Gastrocnemius medialis (tissue), 4 donors: ENCODE measurements at regions not wholly inside any gene's neighbourhood (a gene's known extent, or its start where the extent isn't known, plus 50 kb on each side); places are given as distances from the start of the nearest gene placed in this dataset.

Experiments used
- ATAC-seq, 2 donors: fragments of 150-250 bp; one replicate each; pipeline ENCODE4 v1.9.1; 2016
- DNase-seq, 2 donors: peaks; one replicate each; pipeline ENCODE4 v3.0.0-alpha.2; 2019
- H3K27ac ChIP-seq, 4 donors: fragments of 200-600 bp; sonication (generic); 1 replicate in 1 of 4; 2 replicates in 3 of 4; pipeline ENCODE4 v1.5.1; 2016 to 2018; ENCODE audit warnings: mild to moderate bottlenecking in 2 of 4, moderate library complexity in 1 of 4
- H3K27me3 ChIP-seq, 3 donors: fragments of 200-600 bp; sonication (generic) in 2 of 3; 1 replicate in 1 of 3; 2 replicates in 2 of 3; pipeline versions ENCODE4 v1.5.1 to v1.6.0; 2016 to 2019; ENCODE audit warnings: mild to moderate bottlenecking in 1 of 3, moderate library complexity in 1 of 3
- H3K36me3 ChIP-seq, 2 donors: fragments of 200-600 bp; sonication (generic) in 1 of 2; one replicate each; pipeline ENCODE4 v1.5.1; 2017 to 2018
- H3K4me1 ChIP-seq, 2 donors: fragments of 200-600 bp; sonication (generic) in 1 of 2; one replicate each; pipeline ENCODE4 v1.5.1; 2016 to 2017; ENCODE audit warnings: mild to moderate bottlenecking in 2 of 2
- H3K4me3 ChIP-seq, 4 donors: fragments of 200-600 bp; sonication (generic) in 3 of 4; 1 replicate in 1 of 4; 2 replicates in 3 of 4; pipeline ENCODE4 v1.5.1; 2016 to 2019; ENCODE audit warnings: mild to moderate bottlenecking in 2 of 4
- H3K9me3 ChIP-seq, 3 donors: fragments of 200-600 bp; sonication (generic) in 2 of 3; 1 replicate in 1 of 3; 2 replicates in 2 of 3; pipeline ENCODE4 v1.5.1; 2016 to 2019
- CTCF ChIP-seq, 5 experiments: fragments of 450-650 bp in 3 of 5; fragments of 200-600 bp in 2 of 5; sonication (generic) in 2 of 5; IDR thresholded peaks in 4 of 5; conservative IDR thresholded peaks in 1 of 5; 1 replicate in 4 of 5; 2 replicates in 1 of 5; pipeline ENCODE4 v1.5.1; 2016 to 2019; ENCODE audit warnings: antibody characterized with exemption in 5 of 5, mild to moderate bottlenecking in 3 of 5, moderate library complexity in 3 of 5
- POLR2A ChIP-seq, 2 donors: fragments of 450-650 bp; IDR thresholded peaks; one replicate each; pipeline ENCODE4 v1.6.1; 2017; ENCODE audit warnings: antibody characterized with exemption in 2 of 2, mild to moderate bottlenecking in 2 of 2, moderate library complexity in 2 of 2
- in situ Hi-C, 4 donors: fragments of 200-750 bp; cut with MboI; loops; one replicate each; pipeline versions ENCODE4 v1.15.0 to v1.8.0; 2017; ENCODE audit warnings: low sequenced_read_pairs in 4 of 4
- intact Hi-C: fragments of 100-400 bp; cut with DNase I; formaldehyde crosslinking; loops from one replicate; pipeline ENCODE4 v1.15.1; 2023; ENCODE audit warnings: low total_unique reads

GRCh38 chrX:7330971-7331746 lies 183.2 kb upstream of the PUDP start:
- TF ChIP-seq CTCF (IDR thresholded peaks at IDR 0.05 in 4 of 5, conservative IDR thresholded peaks at IDR 0.05 in 1 of 5): no peak
- TF ChIP-seq POLR2A (IDR thresholded peaks at IDR 0.05): no peak
- Histone ChIP-seq H3K27ac (peak overlapping the region in 3 of 4 donors; percentile 14 to 41 (median 35)), H3K36me3 (peaks cover 0 to 2% of the 10 kb centered on the region in 2 donors), H3K9me3 (no peaks in the 10 kb centered on the region), H3K4me3 (no peak overlapping the region), H3K27me3 (no peaks in the 10 kb centered on the region), H3K4me1 (no peaks in the 10 kb centered on the region)
- DNase-seq (peak; percentile 9 to 28), ATAC-seq (peak; percentile 52 to 68)
- intact Hi-C loops: no loop called here
- in situ Hi-C loops: no loop called here

GRCh38 chrX:7330556-7330955 lies 182.6 kb upstream of the PUDP start:
- Histone ChIP-seq H3K4me3 (no peak overlapping the region), H3K9me3 (no peaks in the 10 kb centered on the region), H3K27me3 (no peaks in the 10 kb centered on the region), H3K36me3 (peaks cover 0 to 2% of the 10 kb centered on the region in 2 donors), H3K27ac (peak overlapping the region in 2 of 4 donors; percentile 22 to 41), H3K4me1 (no peaks in the 10 kb centered on the region)
- no peak for TF ChIP-seq POLR2A (IDR thresholded peaks at IDR 0.05)
- DNase-seq: no peak
- no peak for ATAC-seq
- intact Hi-C loops (no loop called here), in situ Hi-C loops (no loop called here)

- in situ Hi-C loops (no loop called here), intact Hi-C loops (no loop called here)
- ATAC-seq: no peak
- no peak for TF ChIP-seq POLR2A (IDR thresholded peaks at IDR 0.05)
- no peak for TF ChIP-seq CTCF (IDR thresholded peaks at IDR 0.05 in 4 of 5, conservative IDR thresholded peaks at IDR 0.05 in 1 of 5)
- Histone ChIP-seq H3K9me3 (no peaks in the 10 kb centered on the region), H3K27ac (no peak overlapping the region), H3K27me3 (no peaks in the 10 kb centered on the region), H3K4me1 (no peaks in the 10 kb centered on the region), H3K4me3 (no peak overlapping the region), H3K36me3 (no peaks in the 10 kb centered on the region)
- no peak for DNase-seq
Observed at GRCh38 chrX:7318661-7319060, 170.7 kb upstream of the PUDP start.

GRCh38 chrX:7318241-7318640 lies 170.3 kb upstream of the PUDP start:
- in situ Hi-C loops: no loop called here
- Histone ChIP-seq H3K4me1 (no peaks in the 10 kb centered on the region), H3K27me3 (no peaks in the 10 kb centered on the region), H3K4me3 (no peak overlapping the region), H3K36me3 (no peaks in the 10 kb centered on the region), H3K9me3 (no peaks in the 10 kb centered on the region), H3K27ac (no peak overlapping the region)
- DNase-seq: no peak
- TF ChIP-seq CTCF (IDR thresholded peaks at IDR 0.05 in 4 of 5, conservative IDR thresholded peaks at IDR 0.05 in 1 of 5) (no peak), POLR2A (IDR thresholded peaks at IDR 0.05) (no peak)
- intact Hi-C loops: no loop called here
- ATAC-seq: no peak

GRCh38 chrX:7316887-7317286 lies 168.9 kb upstream of the PUDP start:
- intact Hi-C loops: no loop called here

More at GRCh38 chrX:7316887-7317286, 168.9 kb upstream of the PUDP start:
- TF ChIP-seq CTCF (IDR thresholded peaks at IDR 0.05 in 4 of 5, conservative IDR thresholded peaks at IDR 0.05 in 1 of 5) (no peak), POLR2A (IDR thresholded peaks at IDR 0.05) (no peak)
- Histone ChIP-seq H3K4me1 (no peaks in the 10 kb centered on the region), H3K9me3 (no peaks in the 10 kb centered on the region), H3K27ac (peak overlapping the region in 1 of 4 donors; percentile 1), H3K27me3 (no peaks in the 10 kb centered on the region), H3K4me3 (no peak overlapping the region), H3K36me3 (no peaks in the 10 kb centered on the region)
- in situ Hi-C loops: no loop called here
- DNase-seq: no peak
- ATAC-seq: no peak
